Gastrocnemius medialis (tissue), 4 donors: ENCODE measurements at regions not wholly inside any gene's neighbourhood (a gene's known extent, or its start where the extent isn't known, plus 50 kb on each side); places are given as distances from the start of the nearest gene placed in this dataset.

ENCODE experiments used
- ATAC-seq, 2 donors: fragments of 150-250 bp; one replicate each; pipeline ENCODE4 v1.9.1; 2016
- DNase-seq, 2 donors: peaks; one replicate each; pipeline ENCODE4 v3.0.0-alpha.2; 2019
- H3K27ac ChIP-seq, 4 donors: fragments of 200-600 bp; sonication (generic); 1 replicate in 1 of 4; 2 replicates in 3 of 4; pipeline ENCODE4 v1.5.1; 2016 to 2018; ENCODE audit warnings: mild to moderate bottlenecking in 2 of 4, moderate library complexity in 1 of 4
- H3K27me3 ChIP-seq, 3 donors: fragments of 200-600 bp; sonication (generic) in 2 of 3; 1 replicate in 1 of 3; 2 replicates in 2 of 3; pipeline versions ENCODE4 v1.5.1 to v1.6.0; 2016 to 2019; ENCODE audit warnings: mild to moderate bottlenecking in 1 of 3, moderate library complexity in 1 of 3
- H3K36me3 ChIP-seq, 2 donors: fragments of 200-600 bp; sonication (generic) in 1 of 2; one replicate each; pipeline ENCODE4 v1.5.1; 2017 to 2018
- H3K4me1 ChIP-seq, 2 donors: fragments of 200-600 bp; sonication (generic) in 1 of 2; one replicate each; pipeline ENCODE4 v1.5.1; 2016 to 2017; ENCODE audit warnings: mild to moderate bottlenecking in 2 of 2
- H3K4me3 ChIP-seq, 4 donors: fragments of 200-600 bp; sonication (generic) in 3 of 4; 1 replicate in 1 of 4; 2 replicates in 3 of 4; pipeline ENCODE4 v1.5.1; 2016 to 2019; ENCODE audit warnings: mild to moderate bottlenecking in 2 of 4
- H3K9me3 ChIP-seq, 3 donors: fragments of 200-600 bp; sonication (generic) in 2 of 3; 1 replicate in 1 of 3; 2 replicates in 2 of 3; pipeline ENCODE4 v1.5.1; 2016 to 2019
- POLR2A ChIP-seq, 2 donors: fragments of 450-650 bp; IDR thresholded peaks; one replicate each; pipeline ENCODE4 v1.6.1; 2017; ENCODE audit warnings: antibody characterized with exemption in 2 of 2, mild to moderate bottlenecking in 2 of 2, moderate library complexity in 2 of 2
- in situ Hi-C, 4 donors: fragments of 200-750 bp; cut with MboI; loops; one replicate each; pipeline versions ENCODE4 v1.15.0 to v1.8.0; 2017; ENCODE audit warnings: low sequenced_read_pairs in 4 of 4
- intact Hi-C: fragments of 100-400 bp; cut with DNase I; formaldehyde crosslinking; loops from one replicate; pipeline ENCODE4 v1.15.1; 2023; ENCODE audit warnings: low total_unique reads
- TF ChIP-seq, protein P1 (sequence below), 5 experiments: fragments of 450-650 bp in 3 of 5; fragments of 200-600 bp in 2 of 5; sonication (generic) in 2 of 5; IDR thresholded peaks in 4 of 5; conservative IDR thresholded peaks in 1 of 5; 1 replicate in 4 of 5; 2 replicates in 1 of 5; pipeline ENCODE4 v1.5.1; 2016 to 2019; ENCODE audit warnings: antibody characterized with exemption in 5 of 5, mild to moderate bottlenecking in 3 of 5, moderate library complexity in 3 of 5

DNA sequence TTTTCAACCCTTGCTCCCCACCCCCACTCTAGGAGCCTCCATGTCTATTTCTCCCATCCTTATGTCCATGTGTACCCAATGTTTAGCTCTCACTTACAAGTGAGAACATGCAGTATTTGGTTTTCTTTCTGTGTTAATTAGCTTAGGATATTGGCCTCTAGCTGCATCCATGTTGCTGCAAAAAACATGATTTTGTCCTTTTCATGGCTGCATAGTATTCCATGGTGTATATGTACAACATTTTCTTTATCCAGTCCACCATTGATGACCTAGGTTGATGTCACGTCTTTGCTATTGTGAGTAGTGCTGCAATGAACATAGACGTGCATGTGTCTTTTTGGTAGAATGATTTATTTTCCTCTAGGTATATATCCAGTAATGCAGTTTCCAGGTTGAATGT is 472.8 kb downstream of the ZNF674 start:
- no peak overlapping the region for H3K4me3 ChIP-seq
- intact Hi-C loops (no loop called here), in situ Hi-C loops (no loop called here)
- no peak overlapping the region for H3K27ac ChIP-seq
- no peaks in the 10 kb centered on the region for H3K9me3 ChIP-seq
- H3K36me3 ChIP-seq: no peaks in the 10 kb centered on the region
- DNase-seq (no peak), ATAC-seq (no peak)
- no peaks in the 10 kb centered on the region for H3K27me3 ChIP-seq
- TF ChIP-seq, protein P1, sequence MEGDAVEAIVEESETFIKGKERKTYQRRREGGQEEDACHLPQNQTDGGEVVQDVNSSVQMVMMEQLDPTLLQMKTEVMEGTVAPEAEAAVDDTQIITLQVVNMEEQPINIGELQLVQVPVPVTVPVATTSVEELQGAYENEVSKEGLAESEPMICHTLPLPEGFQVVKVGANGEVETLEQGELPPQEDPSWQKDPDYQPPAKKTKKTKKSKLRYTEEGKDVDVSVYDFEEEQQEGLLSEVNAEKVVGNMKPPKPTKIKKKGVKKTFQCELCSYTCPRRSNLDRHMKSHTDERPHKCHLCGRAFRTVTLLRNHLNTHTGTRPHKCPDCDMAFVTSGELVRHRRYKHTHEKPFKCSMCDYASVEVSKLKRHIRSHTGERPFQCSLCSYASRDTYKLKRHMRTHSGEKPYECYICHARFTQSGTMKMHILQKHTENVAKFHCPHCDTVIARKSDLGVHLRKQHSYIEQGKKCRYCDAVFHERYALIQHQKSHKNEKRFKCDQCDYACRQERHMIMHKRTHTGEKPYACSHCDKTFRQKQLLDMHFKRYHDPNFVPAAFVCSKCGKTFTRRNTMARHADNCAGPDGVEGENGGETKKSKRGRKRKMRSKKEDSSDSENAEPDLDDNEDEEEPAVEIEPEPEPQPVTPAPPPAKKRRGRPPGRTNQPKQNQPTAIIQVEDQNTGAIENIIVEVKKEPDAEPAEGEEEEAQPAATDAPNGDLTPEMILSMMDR (IDR thresholded peaks at IDR 0.05 in 4 of 5, conservative IDR thresholded peaks at IDR 0.05 in 1 of 5): no peak
- no peak for TF ChIP-seq POLR2A (IDR thresholded peaks at IDR 0.05)
- no peaks in the 10 kb centered on the region for H3K4me1 ChIP-seq

DNA sequence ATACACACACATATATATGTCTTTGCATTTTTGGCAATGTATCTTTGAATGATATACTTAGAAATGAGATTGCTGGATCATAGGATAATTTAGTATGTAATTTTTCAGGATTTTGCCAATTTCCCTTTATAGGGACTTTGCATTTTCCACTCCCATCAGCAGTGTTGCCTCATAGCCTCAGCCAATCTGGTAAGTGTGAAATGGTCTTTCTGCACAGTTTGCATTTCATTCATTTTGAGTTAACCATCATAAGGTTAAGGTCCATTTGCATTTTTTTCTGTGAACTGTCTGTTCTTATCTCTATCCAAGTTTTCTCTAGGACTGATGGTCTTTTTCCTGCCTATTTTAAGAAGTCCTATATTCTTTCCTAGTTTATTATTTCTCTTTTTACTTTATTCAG is 474.8 kb downstream of the ZNF674 start:
- Histone ChIP-seq H3K9me3 (no peaks in the 10 kb centered on the region), H3K4me1 (no peaks in the 10 kb centered on the region), H3K36me3 (no peaks in the 10 kb centered on the region), H3K27me3 (no peaks in the 10 kb centered on the region), H3K4me3 (no peak overlapping the region), H3K27ac (no peak overlapping the region)
- TF ChIP-seq, protein P1 (IDR thresholded peaks at IDR 0.05 in 4 of 5, conservative IDR thresholded peaks at IDR 0.05 in 1 of 5): no peak
- no peak for TF ChIP-seq POLR2A (IDR thresholded peaks at IDR 0.05)
- in situ Hi-C loops (no loop called here), intact Hi-C loops (no loop called here)
- ATAC-seq: no peak
- DNase-seq: no peak

DNA sequence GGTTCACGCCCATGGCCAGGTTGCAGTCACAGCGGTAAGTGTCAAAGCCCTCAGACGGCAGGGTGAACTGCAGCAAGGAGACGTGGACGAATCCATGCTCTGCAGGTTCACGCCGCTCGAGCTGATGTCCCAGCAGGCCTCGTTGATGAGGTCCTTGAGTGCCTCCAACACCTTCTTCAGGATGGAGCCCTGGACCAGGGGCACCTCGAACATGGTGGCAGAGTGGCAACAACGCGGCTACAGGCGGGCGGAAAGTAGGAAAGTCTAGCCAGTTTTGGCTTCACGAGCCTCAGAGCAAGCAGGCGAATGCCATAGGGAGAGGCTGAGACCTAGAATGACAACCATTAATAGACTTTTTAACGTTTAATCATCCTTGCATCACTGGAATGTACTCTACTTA is 485.9 kb downstream of the ZNF674 start:
- no peak overlapping the region for H3K4me3 ChIP-seq
- TF ChIP-seq, protein P1 (IDR thresholded peaks at IDR 0.05 in 4 of 5, conservative IDR thresholded peaks at IDR 0.05 in 1 of 5): no peak
- no peak for TF ChIP-seq POLR2A (IDR thresholded peaks at IDR 0.05)
- no peaks in the 10 kb centered on the region for H3K27me3 ChIP-seq
- no peaks in the 10 kb centered on the region for H3K36me3 ChIP-seq
- ATAC-seq: no peak
- no peaks in the 10 kb centered on the region for H3K4me1 ChIP-seq
- no peaks in the 10 kb centered on the region for H3K9me3 ChIP-seq
- H3K27ac ChIP-seq: no peak overlapping the region
- intact Hi-C loops (no loop called here), in situ Hi-C loops (no loop called here)
- no peak for DNase-seq

DNA sequence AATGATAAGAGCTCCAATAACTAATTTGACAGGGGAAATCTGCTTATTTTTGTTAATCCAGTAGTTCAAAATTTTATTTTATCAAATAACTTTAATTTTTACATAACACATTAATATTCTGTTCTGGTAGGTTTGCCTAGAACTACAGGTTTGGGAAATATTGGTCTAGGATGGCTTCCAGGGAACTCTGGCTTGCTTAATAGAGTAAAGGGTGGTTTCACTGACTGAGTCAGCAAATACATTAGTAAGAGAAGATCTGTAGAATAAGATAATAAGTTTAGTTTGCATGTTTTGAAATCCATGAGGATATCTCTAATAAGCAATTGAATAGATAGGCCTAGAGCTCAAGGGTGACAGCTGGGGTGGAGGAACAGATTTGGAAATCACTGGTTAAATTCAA is 500.7 kb downstream of the ZNF674 start:
- Histone ChIP-seq H3K36me3 (no peaks in the 10 kb centered on the region), H3K27me3 (no peaks in the 10 kb centered on the region), H3K27ac (no peak overlapping the region), H3K4me1 (no peaks in the 10 kb centered on the region), H3K9me3 (no peaks in the 10 kb centered on the region), H3K4me3 (no peak overlapping the region)
- ATAC-seq: no peak
- TF ChIP-seq, protein P1 (IDR thresholded peaks at IDR 0.05 in 4 of 5, conservative IDR thresholded peaks at IDR 0.05 in 1 of 5): no peak
- TF ChIP-seq POLR2A (IDR thresholded peaks at IDR 0.05): no peak
- no peak for DNase-seq
- intact Hi-C loops: no loop called here
- in situ Hi-C loops: loop anchor here in 1 of 4 donors (25.0 kb wide), 1 partner anchor 93 kb away; no protein-coding TSS in a partner anchor

DNA sequence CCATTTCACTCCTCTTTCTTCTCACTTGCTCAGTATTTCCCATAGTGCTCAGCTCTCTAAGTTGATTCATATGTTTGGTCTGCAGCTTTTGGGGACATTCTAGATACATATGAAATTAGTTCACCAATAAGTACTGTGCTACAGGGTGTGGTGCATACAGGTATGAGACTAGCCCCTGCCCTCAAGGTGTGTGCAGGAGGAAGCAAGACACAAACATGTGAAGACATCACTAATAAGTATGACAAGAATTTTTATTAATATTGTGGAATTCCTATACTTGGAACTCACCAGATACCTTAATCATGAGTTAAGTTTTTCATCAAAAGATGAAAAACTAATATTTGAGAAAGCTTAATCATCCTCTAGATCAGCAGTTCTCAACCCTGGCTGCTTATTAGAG is 505.2 kb downstream of the ZNF674 start:
- Histone ChIP-seq H3K9me3 (no peaks in the 10 kb centered on the region), H3K4me1 (no peaks in the 10 kb centered on the region), H3K27ac (no peak overlapping the region), H3K4me3 (no peak overlapping the region), H3K36me3 (no peaks in the 10 kb centered on the region), H3K27me3 (no peaks in the 10 kb centered on the region)
- TF ChIP-seq, protein P1 (IDR thresholded peaks at IDR 0.05 in 4 of 5, conservative IDR thresholded peaks at IDR 0.05 in 1 of 5): no peak
- no peak for TF ChIP-seq POLR2A (IDR thresholded peaks at IDR 0.05)
- in situ Hi-C loops: loop anchor here in 1 of 4 donors (25.0 kb wide), 1 partner anchor 97 kb away; no protein-coding TSS in a partner anchor
- no peak for ATAC-seq
- intact Hi-C loops: no loop called here
- DNase-seq: no peak
